HG03280 (cell line): ENCODE measurements at regions not wholly inside any gene's neighbourhood (a gene's known extent, or its start where the extent isn't known, plus 50 kb on each side); places are given as distances from the start of the nearest gene placed in this dataset.

Experiments used
- ATAC-seq: cut with Tn5 transposase; IDR thresholded peaks from one replicate; pipeline ENCODE4 v1.9.1; 2021; ENCODE audit warnings: mild to moderate bottlenecking, moderate library complexity; ENCODE audit not compliant: unreplicated experiment

- ATAC-seq = no peak
These were observed 93.8 kb upstream of the HDAC9 start for GRCh38 chr7:18401757-18402156.

GRCh38 chr7:18402488-18403183 lies 92.9 kb upstream of the HDAC9 start:
- ATAC-seq = no peak

GRCh38 chr7:18405726-18406125 lies 89.8 kb upstream of the HDAC9 start:
- ATAC-seq = no peak

- ATAC-seq = no peak
These were observed 88.2 kb upstream of the HDAC9 start for GRCh38 chr7:18407385-18407784.

GRCh38 chr7:18408461-18408860 lies 87.1 kb upstream of the HDAC9 start:
- no peak for ATAC-seq

GRCh38 chr7:18408868-18409267 lies 86.7 kb upstream of the HDAC9 start:
- no peak for ATAC-seq

- no peak for ATAC-seq
These were observed 82.1 kb upstream of the HDAC9 start for GRCh38 chr7:18413447-18413846.

- ATAC-seq = no peak
These were observed 80.7 kb upstream of the HDAC9 start for GRCh38 chr7:18414885-18415284.

GRCh38 chr7:18416988-18417387 lies 78.6 kb upstream of the HDAC9 start:
- no peak for ATAC-seq

GRCh38 chr7:18419456-18419855 lies 76.1 kb upstream of the HDAC9 start:
- ATAC-seq = no peak

- no peak for ATAC-seq
These were observed 75.4 kb upstream of the HDAC9 start for GRCh38 chr7:18420108-18420507.

- ATAC-seq = no peak
These were observed 74.8 kb upstream of the HDAC9 start for GRCh38 chr7:18420748-18421147.

- no peak for ATAC-seq
These were observed 74.1 kb upstream of the HDAC9 start for GRCh38 chr7:18421297-18422002.

- no peak for ATAC-seq
These were observed 70.3 kb upstream of the HDAC9 start for GRCh38 chr7:18425227-18425626.

- no peak for ATAC-seq
These were observed 69.6 kb upstream of the HDAC9 start for GRCh38 chr7:18425838-18426445.

- no peak for ATAC-seq
These were observed 68.9 kb upstream of the HDAC9 start for GRCh38 chr7:18426564-18427226.

- ATAC-seq = no peak
These were observed 66.0 kb upstream of the HDAC9 start for GRCh38 chr7:18429547-18429946.

- no peak for ATAC-seq
These were observed 64.7 kb upstream of the HDAC9 start for GRCh38 chr7:18430810-18431209.

- ATAC-seq = no peak
These were observed 61.4 kb upstream of the HDAC9 start for GRCh38 chr7:18434171-18434570.

- no peak for ATAC-seq
These were observed 58.4 kb upstream of the HDAC9 start for GRCh38 chr7:18437101-18437500.

GRCh38 chr7:18440934-18441333 lies 54.6 kb upstream of the HDAC9 start:
- no peak for ATAC-seq

- no peak for ATAC-seq
These were observed 50.7 kb upstream of the HDAC9 start for GRCh38 chr7:18444826-18445225.
